Effector memory CD4-positive, alpha-beta T cell (primary cell): ENCODE measurements at regions not wholly inside any gene's neighbourhood (a gene's known extent, or its start where the extent isn't known, plus 50 kb on each side); places are given as distances from the start of the nearest gene placed in this dataset.
"Not testable (repeated sequence)": the region's sequence is repeated elsewhere in the genome, so short reads cannot be mapped to it uniquely, and the experiment has no call there.

ENCODE experiments used
- DNase-seq, 3 donors: peaks; one replicate each; pipeline ENCODE4 v3.0.0-alpha.2; 2020
- H3K27ac ChIP-seq: 2 replicates; pipeline ENCODE4 v1.7.0; 2013; ENCODE audit warnings: mild to moderate bottlenecking, low read length, moderate library complexity; ENCODE audit not compliant: insufficient read depth, poor library complexity, severe bottlenecking
- H3K27me3 ChIP-seq: replicated peaks from 2 replicates; pipeline ENCODE4 v1.7.0; 2013; ENCODE audit warnings: mild to moderate bottlenecking, low read length; ENCODE audit not compliant: insufficient read depth, control insufficient read depth, poor library complexity, severe bottlenecking
- H3K36me3 ChIP-seq: 2 replicates; pipeline ENCODE4 v1.7.0; 2013; ENCODE audit warnings: mild to moderate bottlenecking, low read length, moderate library complexity; ENCODE audit not compliant: control insufficient read depth, insufficient read depth
- H3K4me1 ChIP-seq: 2 replicates; pipeline ENCODE4 v1.7.0; 2013; ENCODE audit warnings: low read length, mild to moderate bottlenecking; ENCODE audit not compliant: control insufficient read depth, insufficient read depth, poor library complexity, severe bottlenecking
- H3K4me3 ChIP-seq: 2 replicates; pipeline ENCODE4 v1.7.0; 2013; ENCODE audit warnings: low read length, low read depth, mild to moderate bottlenecking; ENCODE audit not compliant: insufficient read depth, poor library complexity, severe bottlenecking
- H3K9me3 ChIP-seq: 2 replicates; pipeline ENCODE4 v1.7.0; 2013; ENCODE audit warnings: mild to moderate bottlenecking, low read length, moderate library complexity; ENCODE audit not compliant: control insufficient read depth

DNA sequence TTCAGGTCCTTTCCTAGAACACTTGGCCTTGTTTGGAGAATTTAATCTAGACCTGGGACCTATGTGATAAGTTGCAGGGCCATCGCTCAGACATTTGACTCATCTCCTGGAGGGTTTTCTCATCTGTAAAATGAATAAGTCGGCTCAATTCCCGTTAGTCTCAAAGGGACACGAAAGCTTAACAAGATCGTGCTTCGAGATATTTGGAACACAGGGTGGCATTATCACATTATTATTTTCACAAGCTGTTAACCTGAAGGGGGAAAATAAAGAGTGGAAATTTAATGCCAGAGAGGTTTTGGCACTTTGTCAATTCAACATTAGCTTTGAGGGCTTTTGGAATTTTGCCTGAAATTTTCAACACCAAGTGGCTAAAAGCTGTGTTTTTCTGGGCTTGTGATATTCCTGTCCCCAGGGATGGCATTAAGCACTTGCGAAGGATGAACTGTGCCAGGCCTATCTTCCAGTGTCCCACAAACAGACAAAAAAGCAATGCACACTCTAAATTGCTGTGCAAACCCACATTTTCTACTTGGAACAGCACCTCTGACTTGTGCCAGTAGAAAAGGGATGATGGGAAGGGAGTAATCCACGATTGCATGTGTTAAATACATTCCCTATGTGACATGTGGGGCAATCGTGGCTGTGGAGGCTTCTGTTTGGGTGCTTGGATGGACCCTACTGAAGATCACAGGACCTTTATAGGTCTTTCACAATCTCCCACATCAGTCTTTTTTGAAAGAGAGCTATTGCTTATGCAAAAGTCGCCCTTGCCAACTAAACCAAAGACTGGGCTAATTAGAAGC is 478.7 kb downstream of the MFSD1 start:
- Histone ChIP-seq H3K36me3 (no peaks in the 10 kb centered on the region), H3K27me3 (no peaks in the 10 kb centered on the region), H3K4me1 (no peaks in the 10 kb centered on the region), H3K27ac (no peak overlapping the region), H3K9me3 (no peaks in the 10 kb centered on the region), H3K4me3 (no peak overlapping the region)
- DNase-seq = no peak

DNA sequence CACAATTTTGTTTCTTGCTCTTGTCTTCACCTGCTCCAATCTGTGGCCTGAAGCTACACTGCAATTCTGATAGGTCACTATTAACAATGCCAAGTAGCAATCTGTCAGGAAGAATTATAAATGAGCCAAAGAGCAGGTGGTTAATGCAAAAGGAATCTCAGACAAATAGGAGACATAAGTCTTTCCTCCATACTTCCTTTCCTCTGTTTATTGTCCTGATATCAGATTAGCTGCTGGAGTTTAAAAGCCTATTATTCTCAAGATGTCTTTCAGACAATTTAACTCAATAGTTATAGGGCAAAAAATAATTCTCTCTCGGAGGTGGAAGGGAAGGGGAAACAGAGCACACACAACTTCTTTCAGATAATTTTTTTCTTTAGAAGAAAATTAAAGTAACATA is 491.6 kb downstream of the MFSD1 start:
- H3K36me3 ChIP-seq = no peaks in the 10 kb centered on the region
- no peak overlapping the region for H3K27ac ChIP-seq
- no peaks in the 10 kb centered on the region for H3K4me1 ChIP-seq
- H3K4me3 ChIP-seq = no peak overlapping the region
- H3K27me3 ChIP-seq = no peaks in the 10 kb centered on the region
- no peaks in the 10 kb centered on the region for H3K9me3 ChIP-seq
- DNase-seq = no peak

GRCh38 chr3:159301961-159302360 is 500.1 kb downstream of the MFSD1 start:
- no peak overlapping the region for H3K27ac ChIP-seq
- H3K27me3 ChIP-seq = no peaks in the 10 kb centered on the region
- H3K4me3 ChIP-seq = no peak overlapping the region
- H3K4me1 ChIP-seq = no peaks in the 10 kb centered on the region
- DNase-seq = no peak
- no peaks in the 10 kb centered on the region for H3K36me3 ChIP-seq
- H3K9me3 ChIP-seq = no peaks in the 10 kb centered on the region

- Histone ChIP-seq H3K4me1 (no peaks in the 10 kb centered on the region), H3K9me3 (no peaks in the 10 kb centered on the region), H3K27me3 (no peaks in the 10 kb centered on the region), H3K36me3 (no peaks in the 10 kb centered on the region), H3K4me3 (no peak overlapping the region), H3K27ac (no peak overlapping the region)
- no peak for DNase-seq
Observed at GRCh38 chr3:159305017-159305416, 503.2 kb downstream of the MFSD1 start.

DNA sequence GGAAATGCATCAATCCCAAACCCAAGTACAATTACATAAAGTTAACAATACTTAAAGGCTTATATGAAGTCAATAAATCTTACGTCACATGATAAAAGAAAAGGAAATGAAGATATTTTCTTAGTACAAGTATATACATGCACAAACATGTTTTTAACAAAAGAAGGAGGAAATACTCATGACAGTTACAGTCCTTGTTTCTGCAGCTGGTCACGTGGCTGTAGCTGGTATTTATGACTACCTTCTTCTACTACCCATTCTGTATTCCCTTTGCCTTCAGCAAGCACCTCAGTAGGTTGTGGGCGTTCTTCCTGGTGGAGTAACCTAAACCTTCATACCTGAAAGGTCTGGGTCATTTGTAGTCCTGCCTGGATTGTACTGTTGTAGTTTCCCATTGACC is 514.9 kb downstream of the MFSD1 start:
- H3K27ac ChIP-seq, H3K4me1 ChIP-seq, DNase-seq, H3K27me3 ChIP-seq, H3K4me3 ChIP-seq, H3K36me3 ChIP-seq, H3K9me3 ChIP-seq: not testable (repeated sequence)

DNA sequence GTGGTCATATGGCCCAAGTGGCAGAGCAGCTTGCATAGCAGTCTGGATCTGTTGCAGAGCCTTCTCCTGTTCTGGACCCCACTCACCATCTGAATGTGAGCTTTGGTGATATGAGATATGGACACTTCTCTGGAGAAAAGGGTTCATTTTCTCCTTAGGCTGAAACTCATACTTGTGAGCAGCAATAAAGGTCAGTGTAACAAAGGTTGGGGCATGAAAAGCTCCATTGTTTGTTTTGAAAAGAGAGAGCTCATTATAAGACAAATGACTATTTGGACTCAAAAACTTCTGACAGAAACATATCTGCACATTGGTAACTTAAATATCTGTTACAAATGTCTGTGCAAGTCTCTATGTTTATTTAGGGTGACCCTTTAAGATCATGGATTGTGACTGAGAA is 517.3 kb downstream of the MFSD1 start:
- Histone ChIP-seq H3K27me3 (no peaks in the 10 kb centered on the region), H3K9me3 (no peaks in the 10 kb centered on the region), H3K27ac (no peak overlapping the region), H3K4me1 (no peaks in the 10 kb centered on the region), H3K36me3 (no peaks in the 10 kb centered on the region), H3K4me3 (no peak overlapping the region)
- no peak for DNase-seq

DNA sequence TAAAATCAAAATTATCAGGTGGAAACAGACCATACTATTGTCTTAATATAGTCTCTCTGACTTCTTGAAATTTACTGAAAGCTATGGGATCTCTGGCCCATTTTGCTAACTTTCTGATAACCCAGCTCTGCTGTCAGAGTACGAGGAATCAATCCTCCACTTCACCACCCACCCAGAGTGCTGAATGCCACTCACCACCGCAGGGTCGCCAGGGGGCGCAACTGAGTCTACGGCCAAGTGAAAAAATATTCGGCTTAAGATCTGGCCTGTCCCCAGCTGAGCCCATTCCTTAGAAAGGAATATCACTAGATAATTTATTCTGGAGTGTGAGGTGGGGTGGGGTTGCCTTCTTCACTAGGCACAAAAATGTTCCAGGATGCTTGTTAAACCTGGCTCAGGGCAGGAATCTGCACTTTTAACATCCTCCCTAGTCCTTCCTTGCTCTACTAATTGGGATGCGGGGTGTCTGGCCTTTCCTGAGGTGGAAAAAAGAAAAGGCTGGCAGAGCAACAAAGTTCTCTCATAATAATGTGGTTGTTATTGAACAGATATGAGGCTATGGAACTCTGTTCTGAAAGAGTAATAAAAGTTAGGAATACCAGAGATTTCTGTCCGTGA is 520.6 kb downstream of the MFSD1 start:
- H3K36me3 ChIP-seq = no peaks in the 10 kb centered on the region
- H3K27me3 ChIP-seq = no peaks in the 10 kb centered on the region
- no peak for DNase-seq
- H3K27ac ChIP-seq = no peak overlapping the region
- H3K4me3 ChIP-seq = no peak overlapping the region
- H3K9me3 ChIP-seq = no peaks in the 10 kb centered on the region
- H3K4me1 ChIP-seq = no peaks in the 10 kb centered on the region

GRCh38 chr3:159323848-159324247 is 522.0 kb downstream of the MFSD1 start:
- no peaks in the 10 kb centered on the region for H3K9me3 ChIP-seq

DNA sequence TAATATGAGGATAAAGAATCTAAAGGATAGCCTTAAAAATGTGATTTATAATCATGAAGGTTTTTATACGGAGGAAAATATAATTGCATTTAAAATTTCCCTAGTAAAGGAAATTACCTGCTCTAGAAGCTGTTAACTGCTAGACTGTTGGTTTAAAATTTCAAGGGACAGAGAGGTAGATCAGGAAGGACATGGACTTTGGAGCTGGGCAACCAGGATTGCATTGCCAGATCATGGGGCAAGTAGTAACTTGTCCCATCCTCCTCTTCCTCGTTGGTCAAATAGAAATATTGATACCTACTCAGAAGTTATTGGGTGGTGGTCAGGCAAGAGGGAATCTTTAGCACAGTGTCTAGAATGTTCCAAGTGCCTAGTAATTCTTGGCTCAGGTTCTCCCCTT is 525.1 kb downstream of the MFSD1 start:
- no peak for DNase-seq
- no peaks in the 10 kb centered on the region for H3K9me3 ChIP-seq
- no peaks in the 10 kb centered on the region for H3K36me3 ChIP-seq
- H3K4me3 ChIP-seq = no peak overlapping the region
- no peak overlapping the region for H3K27ac ChIP-seq
- no peaks in the 10 kb centered on the region for H3K4me1 ChIP-seq
- no peaks in the 10 kb centered on the region for H3K27me3 ChIP-seq

More at GRCh38 chr3:159323848-159324247, 522.0 kb downstream of the MFSD1 start:
- no peaks in the 10 kb centered on the region for H3K4me1 ChIP-seq
- DNase-seq = no peak
- H3K36me3 ChIP-seq = no peaks in the 10 kb centered on the region
- no peaks in the 10 kb centered on the region for H3K27me3 ChIP-seq
- no peak overlapping the region for H3K27ac ChIP-seq
- H3K4me3 ChIP-seq = no peak overlapping the region

DNA sequence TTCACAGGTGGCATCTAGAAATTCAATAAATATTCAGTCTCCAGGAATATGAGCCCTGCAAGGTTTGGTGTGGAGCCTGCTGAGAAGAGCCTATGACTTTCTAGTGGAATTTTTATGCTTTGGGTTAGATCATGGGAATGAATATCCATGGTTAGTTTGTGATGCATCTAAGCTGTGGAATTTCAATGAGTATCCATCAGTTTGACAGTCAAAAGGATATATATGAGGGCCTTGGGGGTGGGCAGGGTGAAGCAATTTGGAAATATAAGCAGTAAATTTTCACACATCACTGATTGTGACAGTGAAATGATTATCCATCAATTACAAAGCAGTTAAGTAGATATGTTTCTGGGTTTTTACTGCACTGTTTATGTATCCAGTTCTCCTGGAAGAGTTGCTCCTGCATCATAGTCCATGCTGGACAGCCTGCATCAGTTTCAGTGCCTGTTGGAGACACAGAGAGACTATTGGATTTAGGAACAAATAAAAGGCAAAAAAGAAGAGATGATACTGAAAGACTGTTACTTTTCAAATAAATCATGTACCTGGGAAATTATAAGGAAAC is 530.8 kb downstream of the MFSD1 start:
- no peaks in the 10 kb centered on the region for H3K36me3 ChIP-seq
- no peaks in the 10 kb centered on the region for H3K27me3 ChIP-seq
- no peak overlapping the region for H3K27ac ChIP-seq
- no peak for DNase-seq
- H3K4me1 ChIP-seq = no peaks in the 10 kb centered on the region
- H3K9me3 ChIP-seq = no peaks in the 10 kb centered on the region
- H3K4me3 ChIP-seq = no peak overlapping the region
